HG02798 (cell line): ENCODE measurements at regions not wholly inside any gene's neighbourhood (a gene's known extent, or its start where the extent isn't known, plus 50 kb on each side); places are given as distances from the start of the nearest gene placed in this dataset.
A peak's percentile ranks its signal among the peaks of the same experiment; 100 is the strongest.

Experiments
- ATAC-seq: cut with Tn5 transposase; IDR thresholded peaks from one replicate; pipeline ENCODE4 v1.9.1; 2021; ENCODE audit warnings: mild to moderate bottlenecking; ENCODE audit not compliant: unreplicated experiment, poor library complexity

- ATAC-seq, result no peak
Measured at GRCh38 chr9:84570482-84571154, 98.9 kb upstream of the NTRK2 start.

GRCh38 chr9:84573083-84573482 lies 96.4 kb upstream of the NTRK2 start:
- no peak for ATAC-seq

- ATAC-seq, result no peak
Measured at GRCh38 chr9:84575705-84576104, 93.8 kb upstream of the NTRK2 start.

GRCh38 chr9:84583866-84584265 lies 85.7 kb upstream of the NTRK2 start:
- ATAC-seq, result no peak

- no peak for ATAC-seq
Measured at GRCh38 chr9:84586662-84587061, 82.9 kb upstream of the NTRK2 start.

- ATAC-seq, result no peak
Measured at GRCh38 chr9:84587153-84587552, 82.4 kb upstream of the NTRK2 start.

- no peak for ATAC-seq
Measured at GRCh38 chr9:84589542-84589941, 80.0 kb upstream of the NTRK2 start.

GRCh38 chr9:84590706-84591105 lies 78.8 kb upstream of the NTRK2 start:
- ATAC-seq, result no peak

GRCh38 chr9:84592918-84593317 lies 76.6 kb upstream of the NTRK2 start:
- no peak for ATAC-seq

- no peak for ATAC-seq
Measured at GRCh38 chr9:84593352-84593751, 76.2 kb upstream of the NTRK2 start.

GRCh38 chr9:84597131-84597530 lies 72.4 kb upstream of the NTRK2 start:
- peak; percentile 89 for ATAC-seq

- no peak for ATAC-seq
Measured at GRCh38 chr9:84598921-84599636, 70.5 kb upstream of the NTRK2 start.

GRCh38 chr9:84600739-84601138 lies 68.8 kb upstream of the NTRK2 start:
- no peak for ATAC-seq

- ATAC-seq, result no peak
Measured at GRCh38 chr9:84604223-84604622, 65.3 kb upstream of the NTRK2 start.

- ATAC-seq, result no peak
Measured at GRCh38 chr9:84609779-84610178, 59.8 kb upstream of the NTRK2 start.

GRCh38 chr9:84613431-84613830 lies 56.1 kb upstream of the NTRK2 start:
- no peak for ATAC-seq

GRCh38 chr9:84615544-84615943 lies 54.0 kb upstream of the NTRK2 start:
- no peak for ATAC-seq

- ATAC-seq, result no peak
Measured at GRCh38 chr9:84617411-84618029, 52.0 kb upstream of the NTRK2 start.
